ENCODE measurements at regions not wholly inside any gene's neighbourhood (a gene's known extent, or its start where the extent isn't known, plus 50 kb on each side); places are given as distances from the start of the nearest gene placed in this dataset.

GRCh38 chr10:57320416-57320815 lies 947.3 kb downstream of the IPMK start:
- DNase-seq, result no peak

GRCh38 chr10:57314046-57314445 lies 953.0 kb upstream of the ZWINT start:
- no peak for DNase-seq

GRCh38 chr10:57303566-57303965 lies 942.5 kb upstream of the ZWINT start:
- no peak for DNase-seq

- no peak for DNase-seq
Observed at GRCh38 chr10:57300718-57301117, 939.7 kb upstream of the ZWINT start.

GRCh38 chr10:57294698-57295097 lies 933.6 kb upstream of the ZWINT start:
- no peak for DNase-seq

- no peak for DNase-seq
Observed at GRCh38 chr10:57288754-57289153, 927.7 kb upstream of the ZWINT start.

GRCh38 chr10:57262892-57263291 lies 901.8 kb upstream of the ZWINT start:
- no peak for DNase-seq

- DNase-seq, result no peak
Observed at GRCh38 chr10:57260175-57260574, 899.1 kb upstream of the ZWINT start.

GRCh38 chr10:57249615-57250281 lies 888.7 kb upstream of the ZWINT start:
- no peak for DNase-seq

- DNase-seq, result no peak
Observed at GRCh38 chr10:57247271-57247670, 886.2 kb upstream of the ZWINT start.

GRCh38 chr10:57225920-57226319 lies 864.9 kb upstream of the ZWINT start:
- DNase-seq, result no peak

GRCh38 chr10:57224811-57225210 lies 863.8 kb upstream of the ZWINT start:
- no peak for DNase-seq

GRCh38 chr10:57222603-57223002 lies 861.5 kb upstream of the ZWINT start:
- no peak for DNase-seq

GRCh38 chr10:57222129-57222528 lies 861.1 kb upstream of the ZWINT start:
- no peak for DNase-seq

GRCh38 chr10:57221674-57222073 lies 860.6 kb upstream of the ZWINT start:
- DNase-seq, result no peak

- DNase-seq, result no peak
Observed at GRCh38 chr10:57218382-57218781, 857.3 kb upstream of the ZWINT start.

- no peak for DNase-seq
Observed at GRCh38 chr10:57202356-57202755, 841.3 kb upstream of the ZWINT start.

GRCh38 chr10:57188846-57189245 lies 827.8 kb upstream of the ZWINT start:
- DNase-seq, result no peak

- no peak for DNase-seq
Observed at GRCh38 chr10:57186201-57186600, 825.1 kb upstream of the ZWINT start.

GRCh38 chr10:57169597-57169996 lies 808.5 kb upstream of the ZWINT start:
- DNase-seq, result no peak

- no peak for DNase-seq
Observed at GRCh38 chr10:57168611-57169240, 807.7 kb upstream of the ZWINT start.

- no peak for DNase-seq
Observed at GRCh38 chr10:57165671-57166070, 804.6 kb upstream of the ZWINT start.

- no peak for DNase-seq
Observed at GRCh38 chr10:57162231-57162630, 801.2 kb upstream of the ZWINT start.

- DNase-seq, result no peak
Observed at GRCh38 chr10:57161157-57161556, 800.1 kb upstream of the ZWINT start.

GRCh38 chr10:57145548-57145947 lies 784.5 kb upstream of the ZWINT start:
- DNase-seq, result no peak
